Endothelial cell of hepatic sinusoid (primary cell): ENCODE measurements at regions not wholly inside any gene's neighbourhood (a gene's known extent, or its start where the extent isn't known, plus 50 kb on each side); places are given as distances from the start of the nearest gene placed in this dataset.

Source experiments
- in situ Hi-C: cut with HindIII; loops from 2 replicates; pipeline ENCODE4 v1.10.0; 2017; ENCODE audit warnings: low sequenced_read_pairs

DNA sequence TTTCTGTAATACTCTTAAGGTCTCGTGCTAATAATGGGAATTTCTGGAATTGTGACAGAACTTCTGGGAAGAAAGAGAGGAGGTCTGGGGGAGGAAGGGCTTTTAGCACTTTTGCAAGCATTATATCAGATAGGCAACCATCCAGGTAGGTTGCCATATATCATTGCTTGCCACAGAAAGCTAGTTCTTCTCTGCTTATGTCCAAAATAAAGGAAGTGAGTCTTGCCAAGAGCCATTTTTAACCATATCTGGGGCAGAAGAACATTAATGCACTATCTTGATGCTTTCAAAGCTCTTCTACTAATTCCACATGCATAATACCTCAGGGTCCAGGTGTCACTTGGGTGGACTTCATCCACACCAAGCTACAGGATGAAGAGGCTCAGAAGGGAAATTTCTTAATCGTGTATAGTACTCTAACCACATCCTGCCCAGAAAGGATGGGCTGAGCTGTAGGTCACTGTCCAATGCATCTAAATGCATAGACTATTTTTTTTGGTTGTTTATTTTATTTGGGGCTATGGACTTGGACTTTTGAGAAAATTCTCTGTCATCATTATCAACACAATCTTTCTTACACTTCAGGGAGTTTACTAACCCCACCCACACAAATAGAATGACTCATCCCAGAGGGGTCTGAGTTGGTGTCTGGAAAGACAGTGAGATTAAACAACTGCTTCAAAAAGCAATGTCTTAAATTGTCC lies 68.9 kb upstream of the ADO start:
- in situ Hi-C loops, result no loop called here

GRCh38 chr10:62736168-62736546 lies 68.4 kb upstream of the ADO start:
- in situ Hi-C loops, result no loop called here

DNA sequence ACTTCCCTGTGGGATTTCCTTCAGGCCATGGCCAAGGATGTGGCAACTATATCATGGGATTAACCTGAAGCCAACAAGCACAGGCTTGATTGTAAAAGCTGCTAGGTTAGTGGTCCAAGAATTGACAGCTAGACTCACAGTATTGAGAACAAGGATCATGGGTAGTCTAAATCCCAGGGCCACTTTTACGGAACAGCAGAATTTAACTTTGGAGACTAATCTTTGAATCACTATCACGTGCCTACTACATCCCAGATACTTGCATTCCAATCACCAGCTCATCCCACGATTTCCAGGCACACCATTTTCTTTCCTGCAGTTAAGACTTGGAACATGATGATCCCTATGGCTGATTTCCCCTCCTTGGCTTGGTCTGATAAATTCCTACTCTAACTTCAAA lies 65.6 kb upstream of the ADO start:
- in situ Hi-C loops, result no loop called here

- in situ Hi-C loops, result no loop called here
These were observed 63.4 kb upstream of the ADO start for GRCh38 chr10:62740885-62741745.

- in situ Hi-C loops, result no loop called here
These were observed 62.5 kb upstream of the ADO start for GRCh38 chr10:62741996-62742395.

DNA sequence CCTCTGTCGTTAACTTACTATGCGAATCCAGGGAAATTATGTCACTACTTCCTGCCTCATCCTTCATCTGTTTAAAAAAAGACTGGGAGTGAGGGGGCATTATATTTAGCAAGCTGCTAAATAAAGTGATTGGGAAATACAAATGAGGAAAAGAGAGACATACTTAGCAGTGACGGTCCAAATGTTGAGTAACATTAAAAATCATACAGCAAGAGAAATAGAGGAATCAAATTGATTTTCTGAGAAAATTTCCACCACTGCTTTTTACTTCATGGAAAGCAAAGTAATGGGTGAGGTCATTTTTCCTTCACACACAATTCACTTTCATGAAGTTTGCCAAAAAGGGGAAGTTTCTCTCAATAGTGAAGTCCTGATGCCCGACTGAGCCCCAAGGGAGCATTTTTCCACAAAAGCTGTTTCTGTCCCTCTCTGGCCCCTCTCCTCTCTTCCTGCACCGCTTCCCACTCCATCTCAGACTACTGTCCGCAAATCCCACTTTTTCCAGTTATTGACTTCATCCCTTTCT lies 61.9 kb upstream of the ADO start:
- in situ Hi-C loops, result no loop called here

- in situ Hi-C loops, result no loop called here
These were observed 60.4 kb upstream of the ADO start for GRCh38 chr10:62744136-62744535.

DNA sequence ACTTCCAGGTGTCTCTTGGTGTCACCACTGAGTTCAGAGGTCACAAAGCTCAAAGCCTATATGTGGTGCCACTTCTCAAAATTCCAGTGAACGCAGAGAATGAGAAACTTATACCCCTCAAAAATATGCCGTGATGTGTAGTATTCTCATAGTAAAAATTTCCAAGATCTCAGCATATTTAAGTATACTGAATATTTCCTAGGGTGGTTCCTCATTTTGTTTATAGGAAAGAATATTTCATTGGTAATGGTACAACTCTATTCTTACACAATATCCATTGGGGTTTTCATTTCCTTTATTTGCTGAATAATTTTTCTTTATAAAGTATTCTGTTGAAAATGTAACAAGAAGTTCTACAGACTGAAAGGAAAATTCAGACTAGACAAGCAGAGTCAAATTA lies 58.9 kb upstream of the ADO start:
- in situ Hi-C loops, result no loop called here

- in situ Hi-C loops, result no loop called here
These were observed 57.4 kb upstream of the ADO start for GRCh38 chr10:62746951-62747729.

DNA sequence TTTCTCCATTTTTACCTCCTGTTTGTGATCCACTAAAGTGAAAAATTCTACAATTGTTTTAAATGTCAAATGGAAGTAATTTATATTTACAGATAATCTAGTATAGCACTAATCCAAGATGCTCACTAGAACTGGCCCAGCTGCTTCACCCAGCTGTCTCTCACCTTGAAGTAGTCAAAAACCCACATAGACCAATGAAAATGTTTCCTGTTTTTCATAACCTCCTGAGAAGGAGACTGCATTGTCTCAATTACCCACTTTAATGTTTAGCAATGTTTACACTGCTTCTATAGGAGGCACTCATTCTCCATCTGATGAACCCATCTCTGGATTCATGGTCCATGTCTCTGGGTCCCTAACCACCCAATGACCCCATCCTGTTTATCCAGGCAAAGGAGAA lies 56.1 kb upstream of the ADO start:
- in situ Hi-C loops, result no loop called here

DNA sequence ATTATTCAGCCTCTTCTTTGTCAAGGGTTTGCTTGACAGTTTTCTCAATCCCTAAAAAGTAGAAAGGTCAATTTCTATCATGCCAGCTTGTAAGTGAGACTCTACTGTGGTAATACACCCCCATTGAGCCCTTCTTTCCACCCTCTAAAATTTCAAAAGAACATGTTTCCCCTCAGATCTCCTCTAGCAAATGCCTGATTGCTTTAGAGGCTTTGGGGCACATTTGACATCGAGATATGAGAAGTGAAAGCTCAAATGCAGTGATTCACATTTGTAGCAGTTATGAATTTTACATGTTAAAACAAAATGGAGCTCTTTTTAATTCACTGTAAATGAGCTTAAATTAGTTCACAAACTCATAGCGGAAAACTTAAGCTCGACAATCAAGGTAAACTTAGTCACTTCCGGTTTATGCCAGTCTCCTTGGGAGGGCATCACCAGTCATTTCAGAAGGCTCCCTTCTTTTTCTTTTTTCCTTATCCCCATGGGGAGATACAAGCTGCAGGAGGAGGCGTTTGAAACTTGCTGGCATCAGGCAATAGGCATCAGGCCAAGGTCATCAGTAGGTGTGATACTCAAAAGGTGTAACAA lies 55.3 kb upstream of the ADO start:
- in situ Hi-C loops, result no loop called here
